ENCODE measurements at regions not wholly inside any gene's neighbourhood (a gene's known extent, or its start where the extent isn't known, plus 50 kb on each side); places are given as distances from the start of the nearest gene placed in this dataset.

DNA sequence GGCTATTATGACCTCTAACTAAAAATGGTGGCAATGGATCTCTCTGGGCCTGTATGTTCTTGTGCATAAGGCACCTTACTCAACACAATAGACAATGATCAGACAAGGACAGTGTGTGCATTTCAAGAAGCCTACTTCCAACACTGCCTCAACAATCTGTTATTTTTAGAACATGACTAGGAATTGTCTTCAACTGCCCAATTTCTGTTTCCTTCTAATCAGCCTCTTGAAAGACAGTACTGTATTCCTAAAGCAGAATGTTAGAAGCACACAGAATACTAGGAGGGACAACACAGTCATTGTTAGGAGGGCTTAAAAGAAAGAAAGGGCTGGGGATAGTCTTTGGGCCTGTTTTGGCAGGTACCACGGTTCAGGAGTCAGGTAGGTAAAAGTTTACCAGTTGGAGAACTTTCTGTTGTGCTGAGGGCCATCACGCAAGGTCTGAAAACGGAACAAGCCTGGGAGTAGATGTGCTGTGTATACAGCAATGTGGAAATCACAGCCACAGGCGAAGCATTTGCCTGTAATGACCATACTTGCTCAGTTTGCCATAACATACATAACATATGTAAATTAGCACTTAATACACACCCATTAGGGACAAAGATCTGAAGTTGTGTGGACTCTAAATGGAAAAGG is 100.8 kb upstream of the ATXN3L start:
- no peak for DNase-seq
- intact Hi-C loops (cut with DNase I; ENCODE audit: low total_unique reads), result no loop called here
- no peak overlapping the region for H3K27ac ChIP-seq

DNA sequence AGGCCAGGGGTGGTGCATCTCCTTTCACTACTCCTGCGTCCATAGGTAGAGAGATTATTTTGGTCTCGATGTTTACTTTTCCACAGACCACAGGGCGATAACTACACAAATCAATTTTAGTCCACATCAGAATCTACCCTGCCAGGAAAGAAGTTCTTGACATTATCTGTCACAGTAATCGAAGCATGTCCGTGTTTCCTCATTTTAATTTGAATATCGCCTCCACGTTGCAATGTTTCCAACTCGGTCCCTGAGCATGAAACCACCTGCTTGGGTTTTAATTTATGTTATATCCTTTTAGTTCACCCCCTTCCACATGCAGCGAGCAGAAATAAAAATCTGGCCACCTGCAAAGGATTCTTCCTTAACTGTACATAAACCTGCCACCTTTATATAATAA is 100.1 kb upstream of the ATXN3L start:
- no peak overlapping the region for H3K27ac ChIP-seq
- peaks cover 0 to 6% (median 0%) of the 10 kb centered on the region in 3 donors for H3K9me3 ChIP-seq
- no peak for DNase-seq
- no peak for TF ChIP-seq CTCF (IDR thresholded peaks at IDR 0.05)
- intact Hi-C loops (cut with DNase I; ENCODE audit: low total_unique reads), result no loop called here
- no peaks in the 10 kb centered on the region for H3K36me3 ChIP-seq
- H3K4me1 ChIP-seq, result peaks cover 0 to 9% (median 0%) of the 10 kb centered on the region in 4 donors
- H3K4me3 ChIP-seq, result no peak overlapping the region
- H3K27me3 ChIP-seq, result no peaks in the 10 kb centered on the region

More for the DNA sequence above, 100.8 kb upstream of the ATXN3L start:
- no peaks in the 10 kb centered on the region for H3K27me3 ChIP-seq
- H3K36me3 ChIP-seq, result no peaks in the 10 kb centered on the region
- no peak overlapping the region for H3K4me3 ChIP-seq
- H3K9me3 ChIP-seq, result peaks cover 0 to 10% (median 0%) of the 10 kb centered on the region in 3 donors
- peaks cover 0 to 9% (median 0%) of the 10 kb centered on the region in 4 donors for H3K4me1 ChIP-seq
- no peak for TF ChIP-seq CTCF (IDR thresholded peaks at IDR 0.05)

DNA sequence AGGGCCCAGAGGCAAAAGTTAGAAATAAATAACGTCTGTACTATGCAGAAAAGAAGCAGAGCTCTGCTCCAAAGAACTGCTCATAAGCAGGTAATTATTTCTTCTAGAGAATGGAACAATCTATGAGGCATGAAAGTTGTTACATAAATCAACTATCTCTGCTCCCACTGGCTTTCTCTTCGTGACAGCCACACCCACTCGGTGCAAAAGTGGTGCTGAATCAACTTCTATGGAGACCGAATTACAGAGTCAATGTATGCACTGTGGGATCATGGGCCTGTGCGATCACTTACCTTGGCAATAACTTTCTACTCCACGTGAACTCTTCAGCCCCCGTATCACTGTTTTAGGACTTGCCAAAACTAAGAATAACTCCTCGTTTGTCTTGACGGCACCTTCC is 99.4 kb upstream of the ATXN3L start:
- intact Hi-C loops (cut with DNase I; ENCODE audit: low total_unique reads), result no loop called here
- TF ChIP-seq CTCF (IDR thresholded peaks at IDR 0.05), result no peak
- DNase-seq, result no peak
- no peaks in the 10 kb centered on the region for H3K36me3 ChIP-seq
- H3K27ac ChIP-seq, result no peak overlapping the region
- H3K9me3 ChIP-seq, result no peaks in the 10 kb centered on the region
- H3K27me3 ChIP-seq, result no peaks in the 10 kb centered on the region
- no peak overlapping the region for H3K4me3 ChIP-seq
- peaks cover 0 to 9% (median 0%) of the 10 kb centered on the region in 4 donors for H3K4me1 ChIP-seq

GRCh38 chrX:13418126-13419097 is 98.6 kb upstream of the ATXN3L start:
- no peaks in the 10 kb centered on the region for H3K9me3 ChIP-seq
- peaks cover 0 to 9% (median 0%) of the 10 kb centered on the region in 4 donors for H3K4me1 ChIP-seq
- H3K27me3 ChIP-seq, result no peaks in the 10 kb centered on the region
- DNase-seq, result no peak
- no peak overlapping the region for H3K4me3 ChIP-seq
- H3K36me3 ChIP-seq, result no peaks in the 10 kb centered on the region
- no peak overlapping the region for H3K27ac ChIP-seq
- TF ChIP-seq CTCF (IDR thresholded peaks at IDR 0.05), result no peak
- intact Hi-C loops (cut with DNase I; ENCODE audit: low total_unique reads), result no loop called here

- no peak for DNase-seq
- intact Hi-C loops (cut with DNase I; ENCODE audit: low total_unique reads), result no loop called here
- no peak for TF ChIP-seq CTCF (IDR thresholded peaks at IDR 0.05)
These were observed 95.7 kb upstream of the ATXN3L start for GRCh38 chrX:13415509-13415908.

More at GRCh38 chrX:13415509-13415908, 95.7 kb upstream of the ATXN3L start:
- Histone ChIP-seq H3K9me3 (no peaks in the 10 kb centered on the region), H3K27ac (no peak overlapping the region), H3K36me3 (no peaks in the 10 kb centered on the region), H3K4me1 (peaks cover 0 to 9% (median 0%) of the 10 kb centered on the region in 4 donors), H3K4me3 (no peak overlapping the region), H3K27me3 (no peaks in the 10 kb centered on the region)
